ENCODE measurements at regions not wholly inside any gene's neighbourhood (a gene's known extent, or its start where the extent isn't known, plus 50 kb on each side); places are given as distances from the start of the nearest gene placed in this dataset.
"Not testable (repeated sequence)": the region's sequence is repeated elsewhere in the genome, so short reads cannot be mapped to it uniquely, and the experiment has no call there.

- DNase-seq, result no peak
These were observed 278.5 kb downstream of the ISL1 start for GRCh38 chr5:51661646-51662265.

DNA sequence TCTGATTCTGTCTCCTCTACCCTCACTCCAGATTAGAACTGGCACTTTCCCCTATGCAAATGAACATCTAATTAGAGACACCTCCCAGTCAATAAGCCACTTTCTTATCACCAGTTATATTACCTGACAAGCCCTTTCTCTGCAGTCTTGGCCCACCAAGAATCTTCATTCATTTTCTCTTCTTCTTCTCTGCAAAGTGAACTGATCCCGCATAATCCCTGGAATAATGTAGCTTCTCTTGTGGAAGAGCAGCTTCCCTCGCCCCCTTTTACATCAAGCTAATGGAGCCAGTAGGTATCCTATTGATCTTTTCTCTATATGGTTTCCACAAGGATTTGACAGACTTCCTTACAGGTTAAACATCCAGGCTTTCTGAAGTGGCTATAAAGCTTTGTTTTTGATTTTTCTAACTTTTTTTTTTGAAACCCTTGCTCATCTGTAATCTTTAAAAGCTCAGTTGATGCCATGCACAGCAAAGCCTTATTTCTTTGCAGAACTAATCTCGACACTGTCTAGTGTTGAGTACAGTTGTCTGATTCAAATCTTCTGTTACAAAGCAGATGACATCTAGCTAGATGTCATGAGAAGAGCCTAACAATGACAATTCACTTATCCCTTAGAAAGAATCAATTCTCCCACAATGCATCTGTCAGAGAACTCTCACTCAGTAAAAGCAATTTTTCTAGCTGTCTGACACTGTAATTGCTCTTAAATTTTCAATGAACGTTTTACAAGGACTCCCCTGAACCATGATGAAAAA is 281.4 kb downstream of the ISL1 start:
- DNase-seq, result no peak

DNA sequence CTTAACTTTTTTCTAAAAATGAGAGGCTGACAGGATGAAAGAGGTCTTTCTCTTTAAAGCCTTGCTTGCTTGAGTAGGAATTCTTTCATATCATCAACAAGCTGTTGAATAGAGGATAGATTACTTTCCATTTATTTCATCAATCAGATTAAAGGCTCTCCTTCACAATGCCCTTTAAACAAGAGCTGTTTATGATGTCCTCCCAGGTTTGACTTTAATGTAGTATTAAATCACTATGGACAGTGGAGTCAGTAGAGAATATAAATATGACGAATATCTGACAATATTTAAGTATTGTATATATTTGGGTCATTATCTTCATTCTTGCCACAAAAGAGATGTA is 282.0 kb downstream of the ISL1 start:
- no peak for DNase-seq

DNA sequence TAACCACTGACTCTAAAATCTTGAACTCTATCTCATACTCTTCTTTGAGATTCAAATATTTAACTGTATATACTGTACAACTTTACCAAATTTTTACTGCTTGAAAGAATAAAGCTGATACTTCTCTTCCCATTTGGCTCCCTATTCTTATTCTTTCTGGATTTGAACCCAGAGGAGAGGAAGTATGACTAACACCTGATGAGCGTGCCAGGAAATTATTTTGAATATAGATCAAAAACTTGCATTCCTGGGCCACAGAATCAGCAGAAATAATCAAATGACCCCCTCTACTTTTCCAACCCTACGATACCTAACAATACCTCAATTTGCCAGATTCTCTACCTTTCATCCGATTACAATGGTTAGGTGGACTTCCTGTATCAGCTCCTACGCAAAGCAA is 285.8 kb downstream of the ISL1 start:
- DNase-seq, result no peak

- DNase-seq, result no peak
These were observed 295.1 kb downstream of the ISL1 start for GRCh38 chr5:51678330-51678729.

DNA sequence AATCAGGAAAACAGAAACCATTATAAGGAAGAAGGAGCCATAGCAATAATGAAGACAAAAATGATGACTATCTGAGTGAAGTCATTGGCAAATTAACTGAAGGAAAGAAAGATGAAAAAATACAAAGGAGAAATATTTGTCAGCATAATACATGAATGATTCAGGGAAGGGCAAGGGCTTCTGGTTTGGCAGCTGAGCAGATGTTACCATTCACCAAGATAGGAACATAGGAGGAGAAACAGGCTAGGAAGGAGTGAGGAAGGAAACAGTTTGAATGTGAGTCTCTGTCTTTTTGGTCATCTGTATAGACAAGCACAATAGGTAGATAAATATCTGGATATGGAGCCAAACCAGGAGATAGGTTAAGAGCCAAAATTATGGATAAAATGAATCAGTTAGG is 296.0 kb downstream of the ISL1 start:
- DNase-seq, result no peak

GRCh38 chr5:51684794-51685355 is 301.6 kb downstream of the ISL1 start:
- DNase-seq, result no peak

DNA sequence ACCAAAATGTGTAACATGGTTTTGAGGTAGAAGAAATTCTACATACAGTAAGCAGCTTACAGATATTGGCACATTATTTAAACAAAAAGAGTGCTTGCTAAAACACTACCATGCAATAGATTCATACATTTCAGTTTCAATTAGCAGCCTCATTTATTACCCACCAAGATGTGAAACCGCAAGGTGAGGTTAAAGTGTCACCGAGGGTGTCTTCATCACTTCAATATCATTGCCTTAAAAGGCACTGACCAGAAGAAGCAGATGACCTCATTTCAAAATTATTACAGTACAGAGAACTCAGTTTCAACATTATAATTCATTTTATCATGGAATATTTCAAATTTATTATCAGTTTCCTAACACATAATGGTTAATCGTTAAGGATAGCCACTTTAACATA is 302.2 kb downstream of the ISL1 start:
- DNase-seq, result no peak

DNA sequence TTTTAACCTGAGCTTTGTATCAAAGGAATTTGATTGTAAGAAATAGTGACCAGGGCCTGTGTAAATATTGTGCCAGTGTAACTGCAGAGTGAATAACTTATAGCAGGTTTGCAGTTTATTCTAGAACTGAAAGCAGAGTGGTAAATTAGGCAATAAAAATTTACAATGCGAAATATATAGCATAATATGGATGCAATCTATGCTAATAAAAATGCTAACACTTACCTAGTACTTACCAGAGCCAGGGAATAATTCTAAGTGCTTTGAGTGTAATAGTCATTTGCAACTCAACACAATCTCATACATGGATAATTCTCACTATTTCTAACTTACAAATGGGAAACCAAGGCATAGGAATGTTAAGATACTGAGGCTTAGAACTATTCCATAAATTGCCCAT is 303.4 kb downstream of the ISL1 start:
- no peak for DNase-seq

GRCh38 chr5:51691538-51692079 is 308.4 kb downstream of the ISL1 start:
- DNase-seq, result no peak

DNA sequence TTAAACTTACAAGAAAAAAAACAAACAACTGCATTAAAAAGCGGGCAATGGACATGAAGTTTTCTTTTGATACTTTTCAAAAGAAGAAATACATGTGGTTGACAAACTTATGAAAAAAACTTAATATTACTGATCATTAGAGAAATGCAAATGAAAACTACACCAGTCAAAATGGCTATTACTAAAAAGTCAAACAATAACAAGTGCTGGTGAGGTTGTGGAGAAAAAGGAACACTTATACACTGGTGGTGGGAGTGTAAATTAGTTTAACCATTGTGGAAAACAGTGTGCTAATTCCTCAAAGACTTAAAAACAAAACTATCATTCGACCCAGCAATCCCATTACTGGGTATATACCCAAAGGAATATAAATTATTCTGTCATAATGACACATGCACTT is 311.6 kb downstream of the ISL1 start:
- no peak for DNase-seq

DNA sequence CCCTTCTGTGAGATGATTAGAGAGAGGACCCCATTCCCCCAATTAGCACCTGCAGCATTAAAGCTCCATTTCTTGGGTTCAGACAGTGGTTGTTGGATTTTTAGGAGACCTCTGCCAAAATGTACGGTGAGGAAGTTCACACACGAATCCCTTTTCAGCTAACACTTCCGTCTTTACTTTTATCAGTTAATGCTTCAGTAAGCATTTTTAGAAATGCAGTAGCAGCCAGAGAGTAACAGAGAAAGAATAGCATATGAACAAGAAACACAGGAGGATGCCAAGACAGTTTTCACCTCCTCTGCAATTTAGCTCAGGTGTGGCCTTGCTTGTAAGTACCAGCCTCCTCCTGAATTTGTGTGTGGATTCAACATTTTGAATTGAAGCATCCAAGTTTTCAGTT is 312.9 kb downstream of the ISL1 start:
- no peak for DNase-seq

DNA sequence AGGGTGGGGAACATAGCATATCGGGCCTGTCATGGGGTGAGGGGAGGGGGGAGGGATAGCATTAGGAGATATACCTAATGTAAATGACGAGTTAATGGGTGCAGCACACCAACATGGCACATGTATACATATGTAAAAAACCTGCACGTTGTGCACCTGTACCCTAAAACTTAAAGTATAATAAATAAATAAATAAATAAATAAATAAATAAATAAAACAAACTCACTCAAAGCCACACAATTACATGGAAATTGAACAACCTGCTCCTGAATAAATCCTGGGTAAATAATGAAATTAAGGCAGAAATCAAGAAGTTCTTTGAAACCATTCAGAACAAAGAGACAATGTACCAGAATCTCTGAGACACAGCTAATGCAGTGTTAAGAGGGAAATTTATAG is 318.8 kb downstream of the ISL1 start:
- DNase-seq, result not testable (repeated sequence)

DNA sequence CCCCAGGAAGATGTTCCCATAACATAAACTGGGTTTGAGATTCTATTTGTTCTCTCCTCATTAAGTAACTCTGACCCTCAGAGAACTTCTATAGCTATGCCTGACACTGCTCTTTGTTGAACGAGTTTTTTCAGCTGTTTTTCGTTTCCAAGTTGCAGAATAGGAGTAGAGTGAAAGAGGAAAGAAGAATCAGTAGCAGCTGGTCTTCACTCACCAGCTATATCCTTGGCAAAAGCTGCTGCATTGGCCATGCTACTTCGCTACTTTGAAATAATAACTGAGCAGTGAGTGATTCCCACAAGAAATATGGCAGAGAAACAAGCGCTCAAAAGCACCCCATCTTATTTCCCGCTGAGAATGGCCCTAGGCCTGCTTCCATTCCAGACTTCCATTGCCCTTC is 329.0 kb downstream of the ISL1 start:
- no peak for DNase-seq

- DNase-seq, result not testable (repeated sequence)
These were observed 332.2 kb downstream of the ISL1 start for GRCh38 chr5:51715445-51715844.

DNA sequence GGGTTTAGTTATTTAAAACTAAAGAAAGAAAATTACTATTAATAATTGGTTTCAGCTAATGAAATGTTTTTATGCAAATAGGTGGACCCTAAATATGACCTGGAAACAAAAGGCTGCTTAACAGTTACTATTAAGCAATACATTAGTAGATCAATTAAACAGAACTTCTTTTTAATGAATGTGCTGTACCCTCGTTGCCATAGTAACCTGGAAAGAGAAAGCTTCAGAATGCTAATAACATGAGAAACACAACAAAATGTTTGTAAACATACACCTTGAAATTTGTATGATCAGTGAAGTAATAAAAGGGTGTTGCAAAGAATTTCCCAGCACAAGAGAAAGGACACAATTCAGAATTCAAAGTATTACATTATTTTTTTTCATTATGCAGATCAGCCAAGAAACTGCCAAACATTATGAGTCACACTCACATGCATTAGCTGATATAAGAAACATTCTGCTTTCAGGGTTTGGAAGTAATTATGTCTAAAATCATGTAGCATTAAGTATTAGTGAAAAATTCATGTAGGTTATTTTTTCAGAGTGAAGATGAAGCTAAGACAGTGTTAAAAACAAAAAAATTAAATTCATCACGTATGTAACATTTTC is 348.3 kb downstream of the ISL1 start:
- no peak for DNase-seq

- DNase-seq, result no peak
These were observed 349.1 kb downstream of the ISL1 start for GRCh38 chr5:51732304-51732703.

DNA sequence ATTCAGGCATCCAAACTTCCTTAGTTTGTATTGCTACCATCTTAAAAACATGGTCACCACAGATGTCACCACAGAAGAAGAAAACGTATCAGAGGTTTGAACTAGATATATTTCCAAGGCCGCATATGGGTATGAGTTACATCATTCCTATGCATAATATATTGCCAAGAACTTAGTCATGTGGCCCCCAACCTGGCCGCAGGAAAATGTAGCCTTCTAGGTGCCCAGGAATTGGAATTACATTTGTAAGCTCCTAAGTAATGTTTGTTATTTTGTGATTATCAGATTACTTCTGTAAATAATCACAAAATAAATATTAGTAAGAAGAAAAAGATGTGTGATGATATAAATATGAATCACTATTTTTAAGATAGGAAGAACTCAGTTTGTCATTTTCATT is 351.4 kb downstream of the ISL1 start:
- no peak for DNase-seq

DNA sequence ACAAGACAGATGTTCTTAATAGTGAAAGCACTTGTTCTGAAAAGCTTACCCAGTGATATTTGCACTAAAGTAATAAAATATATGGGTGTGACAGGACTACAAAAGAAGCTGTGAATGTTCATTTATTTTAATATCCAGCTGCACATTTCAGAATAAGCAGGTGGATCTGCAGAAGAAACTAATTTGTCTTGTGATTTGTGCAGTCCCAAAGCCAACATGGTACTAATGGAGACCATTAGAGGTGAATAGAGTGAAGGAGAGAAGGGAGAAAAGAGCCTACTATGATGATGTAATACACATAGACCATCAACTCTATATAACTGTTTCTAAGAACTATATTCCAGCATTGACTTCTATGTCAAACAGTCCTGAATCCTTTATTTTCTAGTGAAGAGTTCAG is 362.8 kb downstream of the ISL1 start:
- DNase-seq, result no peak

DNA sequence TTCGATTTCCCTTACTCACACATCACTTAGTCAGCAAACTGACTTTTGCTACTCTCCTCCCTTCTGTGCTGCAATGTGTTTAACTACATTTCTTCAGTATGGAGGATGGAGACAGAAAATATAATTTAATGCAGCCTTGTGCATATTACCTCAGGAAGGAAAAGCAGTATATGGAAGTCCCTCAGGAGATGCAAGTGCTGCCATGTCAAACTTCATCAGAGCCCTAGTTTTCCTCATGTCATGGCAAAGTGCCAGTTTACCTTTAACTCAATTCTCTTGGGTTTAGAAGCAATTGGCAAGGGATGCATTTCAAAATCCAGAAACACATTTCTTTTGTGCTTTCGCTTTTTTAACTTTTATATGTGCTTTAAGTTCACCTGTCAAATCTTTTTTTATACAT is 365.4 kb downstream of the ISL1 start:
- no peak for DNase-seq
